Pancreas (tissue), 10 donors: ENCODE measurements at regions not wholly inside any gene's neighbourhood (a gene's known extent, or its start where the extent isn't known, plus 50 kb on each side); places are given as distances from the start of the nearest gene placed in this dataset.

Experiments
- ATAC-seq, 4 donors: fragments of 200-7000 bp; cut with Tn5 transposase; one replicate each; pipeline versions ENCODE4 v1.8.0 to v1.9.1; 2020; ENCODE audit warnings: mild to moderate bottlenecking in 4 of 4, moderate library complexity in 4 of 4
- DNase-seq, 6 donors: peaks; one replicate each; pipeline ENCODE4 v3.0.0-alpha.2; 2020
- FAIRE-seq: peaks from 2 replicates; lab custom pipeline; 2012; peaks lifted over from hg19 to GRCh38; lab: Jason Lieb, UNC
- H3K27ac ChIP-seq, 4 donors: fragments of 200-600 bp; sonication (generic); 1 replicate in 3 of 4; 2 replicates in 1 of 4; pipeline versions ENCODE4 v1.5.0 to v1.8.0; 2020
- H3K27me3 ChIP-seq, 4 donors: fragments of 200-600 bp; one replicate each; pipeline ENCODE4 v1.8.0; 2021
- H3K36me3 ChIP-seq, 3 donors: fragments of 200-600 bp; sonication (generic) in 1 of 3; one replicate each; pipeline versions ENCODE4 v1.5.0 to v1.8.0; 2020 to 2021
- H3K4me1 ChIP-seq, 3 donors: fragments of 200-600 bp; one replicate each; pipeline ENCODE4 v1.8.0; 2021
- H3K4me3 ChIP-seq, 4 donors: fragments of 200-600 bp; sonication (generic) in 2 of 4; one replicate each; pipeline versions ENCODE4 v1.5.0 to v1.8.0; 2020 to 2021
- H3K9me3 ChIP-seq, 4 donors: fragments of 200-600 bp; one replicate each; pipeline ENCODE4 v1.8.0; 2021
- WGBS, 2 donors: extraction: QIAGEN DNeasy Blood & Tissue Kit; methylation state at CpG; one replicate each; pipeline ENCODE4 v1.1.7; 2013; 5-methylcytosine and 5-hydroxymethylcytosine counted together
- intact Hi-C, 3 donors: fragments of 100-400 bp; cut with DNase I; formaldehyde crosslinking; loops; one replicate each; pipeline versions ENCODE4 v1.11.1 to v1.14.2; 2022
- TF ChIP-seq, protein P1 (sequence below), 4 donors: fragments of 200-600 bp; sonication (generic) in 3 of 4; IDR thresholded peaks; one replicate each; pipeline versions ENCODE4 v1.5.0 to v1.8.0; 2021; ENCODE audit warnings: antibody characterized with exemption in 4 of 4
- donor health status: healthy with polysubstance abuse.
- donor health status: DM: no; HTN: no; CAD: no; lungs with moderate emphysema.
- donor health status: DM: no; HTN: no; CAD: no.
- donor health status: control.
- donor health status: control.
- donor health status: Bipolar disorder and iron deficiency.
- donor health status: DM: yes; HTN: yes; CAD: no.
- donor health status: DM: no; HTN: no; CAD: no.
- donor health status: DM: no; HTN: no; CAD: no.
- donor health status: DM: yes; HTN: yes; CAD: no.

- WGBS, 2 donors: 68 to 79% methylated on average over 4 of the region's 4 CpGs
Measured at GRCh38 chr22:48715511-48715910, 1112.2 kb downstream of the BRD1 start.

DNA sequence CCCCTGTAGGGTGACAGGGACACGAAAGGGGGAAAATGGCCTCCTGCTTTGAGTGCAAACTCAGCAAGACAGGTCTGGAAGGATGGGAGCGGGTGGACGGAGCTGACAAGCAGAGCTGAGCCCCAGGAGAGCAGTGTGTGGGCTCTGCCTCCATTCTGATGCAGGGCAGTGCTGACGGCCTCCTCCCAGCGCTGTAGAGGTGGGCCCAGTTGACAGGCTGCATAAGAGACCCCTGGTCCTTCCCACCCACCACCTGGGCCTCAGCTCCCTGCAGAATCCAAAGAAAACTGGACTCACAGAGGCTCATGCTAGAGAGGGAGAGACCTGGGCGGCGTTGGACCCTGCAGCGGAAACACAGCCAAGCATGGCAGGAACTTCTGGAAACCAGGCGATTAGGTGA is 1113.4 kb downstream of the BRD1 start:
- no peak for ATAC-seq
- H3K4me3 ChIP-seq: no peak overlapping the region
- FAIRE-seq: no peak
- TF ChIP-seq, protein P1, sequence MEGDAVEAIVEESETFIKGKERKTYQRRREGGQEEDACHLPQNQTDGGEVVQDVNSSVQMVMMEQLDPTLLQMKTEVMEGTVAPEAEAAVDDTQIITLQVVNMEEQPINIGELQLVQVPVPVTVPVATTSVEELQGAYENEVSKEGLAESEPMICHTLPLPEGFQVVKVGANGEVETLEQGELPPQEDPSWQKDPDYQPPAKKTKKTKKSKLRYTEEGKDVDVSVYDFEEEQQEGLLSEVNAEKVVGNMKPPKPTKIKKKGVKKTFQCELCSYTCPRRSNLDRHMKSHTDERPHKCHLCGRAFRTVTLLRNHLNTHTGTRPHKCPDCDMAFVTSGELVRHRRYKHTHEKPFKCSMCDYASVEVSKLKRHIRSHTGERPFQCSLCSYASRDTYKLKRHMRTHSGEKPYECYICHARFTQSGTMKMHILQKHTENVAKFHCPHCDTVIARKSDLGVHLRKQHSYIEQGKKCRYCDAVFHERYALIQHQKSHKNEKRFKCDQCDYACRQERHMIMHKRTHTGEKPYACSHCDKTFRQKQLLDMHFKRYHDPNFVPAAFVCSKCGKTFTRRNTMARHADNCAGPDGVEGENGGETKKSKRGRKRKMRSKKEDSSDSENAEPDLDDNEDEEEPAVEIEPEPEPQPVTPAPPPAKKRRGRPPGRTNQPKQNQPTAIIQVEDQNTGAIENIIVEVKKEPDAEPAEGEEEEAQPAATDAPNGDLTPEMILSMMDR (IDR thresholded peaks at IDR 0.05): no peak
- no peaks in the 10 kb centered on the region for H3K27me3 ChIP-seq
- DNase-seq: peak in 1 of 6 donors; percentile 21
- 82 to 92% methylated on average over 9 of the region's 9 CpGs for WGBS, 2 donors
- intact Hi-C loops: no loop called here
- no peaks in the 10 kb centered on the region for H3K9me3 ChIP-seq
- no peaks in the 10 kb centered on the region for H3K4me1 ChIP-seq
- no peak overlapping the region for H3K27ac ChIP-seq
- no peaks in the 10 kb centered on the region for H3K36me3 ChIP-seq

More at GRCh38 chr22:48715511-48715910, 1112.2 kb downstream of the BRD1 start:
- intact Hi-C loops: no loop called here
- peak in 2 of 6 donors; percentile 3 for DNase-seq
- H3K36me3 ChIP-seq: no peaks in the 10 kb centered on the region
- H3K9me3 ChIP-seq: no peaks in the 10 kb centered on the region
- no peaks in the 10 kb centered on the region for H3K27me3 ChIP-seq
- TF ChIP-seq, protein P1 (IDR thresholded peaks at IDR 0.05): no peak
- no peaks in the 10 kb centered on the region for H3K4me1 ChIP-seq
- no peak for ATAC-seq
- no peak overlapping the region for H3K27ac ChIP-seq
- no peak overlapping the region for H3K4me3 ChIP-seq
- no peak for FAIRE-seq

DNA sequence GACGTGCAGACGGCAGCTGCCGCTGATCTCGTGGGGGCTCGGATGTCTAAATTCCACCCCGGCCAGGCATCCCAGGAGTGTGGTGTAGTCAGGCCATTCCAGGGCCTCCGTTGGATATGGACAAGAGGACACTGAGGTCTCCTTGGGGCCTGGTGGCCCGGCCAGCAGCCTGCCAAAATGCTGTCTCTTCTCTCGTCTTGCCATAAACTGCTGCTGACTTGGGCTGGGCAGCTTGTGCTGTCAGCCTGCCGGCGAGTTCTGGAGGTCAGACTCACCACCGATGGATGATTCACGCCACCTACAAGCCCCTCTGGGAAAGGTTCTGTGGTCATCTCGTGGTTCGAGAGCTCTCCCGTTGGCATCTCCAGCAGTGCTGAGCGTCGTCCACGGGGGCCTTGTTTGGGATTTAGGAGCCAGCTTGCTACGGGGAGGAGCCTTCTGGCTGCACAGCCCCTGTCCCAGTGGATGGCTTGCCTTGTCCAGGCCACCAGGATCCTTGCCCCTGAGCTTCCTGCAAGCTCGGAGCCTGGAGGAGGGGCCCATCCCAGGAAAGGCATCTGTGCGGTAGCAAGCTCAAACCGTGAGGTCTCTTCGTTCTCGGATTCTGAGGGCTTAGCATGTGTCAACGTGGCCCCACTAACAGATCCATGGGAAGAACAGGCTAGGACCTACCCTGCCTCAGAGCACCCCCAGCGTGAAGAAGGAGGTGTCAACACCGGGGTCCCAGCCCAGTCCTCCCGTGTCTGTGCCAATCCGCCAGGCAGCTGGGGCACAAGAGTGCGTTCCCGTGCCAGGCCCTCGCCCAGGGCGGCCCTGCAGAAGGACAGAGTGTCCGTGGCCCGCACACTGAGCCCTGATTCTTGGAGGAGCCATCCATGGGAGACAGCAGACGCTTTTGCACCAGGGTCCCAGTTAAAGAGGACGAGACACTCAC is 1114.1 kb downstream of the BRD1 start:
- Histone ChIP-seq H3K36me3 (no peaks in the 10 kb centered on the region), H3K4me3 (no peak overlapping the region), H3K4me1 (no peaks in the 10 kb centered on the region), H3K27ac (no peak overlapping the region), H3K27me3 (no peaks in the 10 kb centered on the region), H3K9me3 (no peaks in the 10 kb centered on the region)
- 62 to 78% methylated on average over 38 of the region's 38 CpGs for WGBS, 2 donors
- FAIRE-seq: no peak
- peak in 2 of 6 donors; percentile 5 to 28 for DNase-seq
- no peak for ATAC-seq
- intact Hi-C loops: no loop called here
- TF ChIP-seq, protein P1 (IDR thresholded peaks at IDR 0.05): no peak

- H3K9me3 ChIP-seq: no peaks in the 10 kb centered on the region
- no peaks in the 10 kb centered on the region for H3K36me3 ChIP-seq
- H3K27ac ChIP-seq: no peak overlapping the region
- FAIRE-seq: no peak
- ATAC-seq: no peak
- no peaks in the 10 kb centered on the region for H3K4me1 ChIP-seq
- intact Hi-C loops: no loop called here
- H3K27me3 ChIP-seq: no peaks in the 10 kb centered on the region
- H3K4me3 ChIP-seq: no peak overlapping the region
- TF ChIP-seq, protein P1 (IDR thresholded peaks at IDR 0.05): no peak
- DNase-seq: no peak
- 53 to 75% methylated on average over 14 to 16 of the region's 16 CpGs for WGBS, 2 donors
Measured at GRCh38 chr22:48712558-48713271, 1115.0 kb downstream of the BRD1 start.
